ENCODE measurements at regions not wholly inside any gene's neighbourhood (a gene's known extent, or its start where the extent isn't known, plus 50 kb on each side); places are given as distances from the start of the nearest gene placed in this dataset.
A peak's percentile ranks its signal among the peaks of the same experiment; 100 is the strongest.

- Histone ChIP-seq H3K27me3 (no peaks in the 10 kb centered on the region), H3K9me3 (ENCODE audit: low read depth) (no peaks in the 10 kb centered on the region), H3K36me3 (no peaks in the 10 kb centered on the region), H3K4me1 (ENCODE audit: low read depth) (no peaks in the 10 kb centered on the region), H3K4me3 (no peak overlapping the region), H3K27ac (no peak overlapping the region)
- no peak for DNase-seq (ENCODE audit: low read depth in 1 of 2, low spot score in 1 of 2)
- TF ChIP-seq CTCF (IDR thresholded peaks at IDR 0.05; ENCODE audit: low read depth, low read length) = no peak
These were observed 1750.6 kb upstream of the CDH9 start for GRCh38 chr5:28788954-28789353.

- Histone ChIP-seq H3K27me3 (no peaks in the 10 kb centered on the region), H3K27ac (no peak overlapping the region), H3K36me3 (no peaks in the 10 kb centered on the region), H3K4me1 (ENCODE audit: low read depth) (no peaks in the 10 kb centered on the region), H3K4me3 (no peak overlapping the region), H3K9me3 (ENCODE audit: low read depth) (no peaks in the 10 kb centered on the region)
- TF ChIP-seq CTCF (IDR thresholded peaks at IDR 0.05; ENCODE audit: low read depth, low read length) = no peak
- no peak for DNase-seq (ENCODE audit: low read depth in 1 of 2, low spot score in 1 of 2)
These were observed 1741.8 kb upstream of the CDH9 start for GRCh38 chr5:28780083-28780692.

- Histone ChIP-seq H3K36me3 (no peaks in the 10 kb centered on the region), H3K4me3 (no peak overlapping the region), H3K9me3 (ENCODE audit: low read depth) (no peaks in the 10 kb centered on the region), H3K4me1 (ENCODE audit: low read depth) (no peaks in the 10 kb centered on the region), H3K27ac (no peak overlapping the region), H3K27me3 (no peaks in the 10 kb centered on the region)
- TF ChIP-seq CTCF (IDR thresholded peaks at IDR 0.05; ENCODE audit: low read depth, low read length) = no peak
- DNase-seq (ENCODE audit: low read depth in 1 of 2, low spot score in 1 of 2) = peak; percentile 0 to 31
These were observed 1740.9 kb upstream of the CDH9 start for GRCh38 chr5:28779161-28779754.

GRCh38 chr5:28770307-28770706 is 1731.9 kb upstream of the CDH9 start:
- Histone ChIP-seq H3K4me1 (ENCODE audit: low read depth) (no peaks in the 10 kb centered on the region), H3K27me3 (no peaks in the 10 kb centered on the region), H3K36me3 (no peaks in the 10 kb centered on the region), H3K9me3 (ENCODE audit: low read depth) (no peaks in the 10 kb centered on the region), H3K4me3 (no peak overlapping the region), H3K27ac (no peak overlapping the region)
- DNase-seq (ENCODE audit: low read depth in 1 of 2, low spot score in 1 of 2) = no peak
- no peak for TF ChIP-seq CTCF (IDR thresholded peaks at IDR 0.05; ENCODE audit: low read depth, low read length)

GRCh38 chr5:28766565-28767158 is 1728.3 kb upstream of the CDH9 start:
- DNase-seq (ENCODE audit: low read depth in 1 of 2, low spot score in 1 of 2) = peak; percentile 67
- H3K27ac ChIP-seq = no peak overlapping the region
- no peak overlapping the region for H3K4me3 ChIP-seq
- H3K36me3 ChIP-seq = no peaks in the 10 kb centered on the region
- H3K9me3 ChIP-seq (ENCODE audit: low read depth) = no peaks in the 10 kb centered on the region
- H3K27me3 ChIP-seq = no peaks in the 10 kb centered on the region
- TF ChIP-seq CTCF (IDR thresholded peaks at IDR 0.05; ENCODE audit: low read depth, low read length) = peak; percentile 25
- no peaks in the 10 kb centered on the region for H3K4me1 ChIP-seq (ENCODE audit: low read depth)

Data from cardiac muscle cell (in vitro differentiated cells and primary cell).